Hematopoietic multipotent progenitor cell treated with erythropoietin and hydrocortisone succinate and interleukin-3 and kit ligand, for 6 days (in vitro differentiated cells): ENCODE measurements at regions not wholly inside any gene's neighbourhood (a gene's known extent, or its start where the extent isn't known, plus 50 kb on each side); places are given as distances from the start of the nearest gene placed in this dataset.

Experiments used
- DNase-seq: peaks from one replicate; pipeline ENCODE4 v3.0.0-alpha.2; 2015

DNA sequence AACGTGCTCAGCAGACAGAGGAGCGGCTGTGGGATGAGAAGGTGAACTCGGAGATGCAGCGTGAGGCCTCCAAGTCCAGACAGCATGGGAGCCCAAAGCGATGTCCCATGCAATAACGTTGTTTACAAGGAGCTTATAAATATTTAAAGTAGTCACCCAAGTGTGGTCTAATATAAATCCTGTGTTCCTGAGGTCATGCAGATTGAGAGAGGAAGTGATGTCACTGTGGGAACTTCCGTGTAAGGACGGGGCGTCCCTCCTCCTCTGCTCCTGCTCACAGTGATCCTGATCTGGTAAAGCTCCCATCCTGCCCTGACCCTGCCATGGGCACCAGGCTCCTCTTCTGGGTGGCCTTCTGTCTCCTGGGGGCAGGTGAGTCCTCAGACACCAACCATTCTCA, 94.7 kb upstream of the PRSS58 start:
- peak; percentile 27 for DNase-seq

DNA sequence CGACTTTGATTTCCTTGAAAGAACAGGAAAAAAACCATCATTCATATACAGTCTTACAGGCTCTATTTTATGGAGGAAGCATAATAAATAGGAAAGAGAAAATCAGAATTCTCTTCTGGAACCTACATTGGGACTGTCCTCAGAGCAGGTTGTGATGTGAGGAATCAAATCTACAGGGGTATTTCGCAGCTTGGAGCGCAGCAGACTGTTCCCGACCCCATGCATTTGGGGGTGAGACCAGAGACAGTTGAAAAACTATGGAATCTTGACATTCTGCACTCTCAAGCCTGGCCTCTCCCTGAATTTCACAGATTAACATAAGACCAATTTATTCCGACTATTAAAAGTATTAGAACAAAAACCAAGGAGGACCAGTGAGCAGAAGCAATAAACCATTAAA, 93.3 kb upstream of the PRSS58 start:
- DNase-seq: no peak

DNA sequence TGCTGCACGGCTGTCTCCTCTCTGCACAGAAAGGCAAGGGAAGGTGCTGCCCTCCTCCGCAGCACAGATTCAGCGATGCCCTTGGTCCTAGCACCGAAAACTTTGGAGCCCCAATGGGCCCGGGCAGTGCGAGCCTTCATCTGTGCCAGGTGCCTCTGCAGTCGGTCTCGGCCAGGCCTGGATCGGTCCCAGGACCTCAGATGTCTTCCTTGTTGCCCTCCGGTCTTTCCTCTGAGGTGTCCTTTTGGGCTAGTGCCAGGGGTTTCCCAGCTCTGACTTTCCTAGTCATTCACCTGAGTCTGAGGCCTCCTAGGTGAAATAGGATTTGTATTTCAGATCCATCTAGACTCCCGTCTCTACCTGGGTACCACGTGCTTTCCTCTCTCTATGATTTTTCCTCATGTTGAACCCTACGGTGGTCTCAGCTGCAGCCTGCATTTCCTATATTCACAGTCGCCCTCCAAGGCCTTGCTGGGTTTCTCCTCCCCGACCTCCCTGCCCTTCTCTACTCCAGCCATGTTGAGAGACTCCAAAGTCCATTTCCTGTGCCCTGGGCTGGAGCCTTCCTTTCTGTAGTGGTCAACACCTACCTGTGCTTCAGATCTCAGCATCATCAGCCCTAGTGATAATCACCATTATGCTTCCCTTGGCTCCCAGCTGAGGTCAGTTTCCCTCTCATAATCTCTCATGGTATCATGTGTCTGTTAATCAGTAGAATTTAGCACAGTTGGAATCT, 92.0 kb upstream of the PRSS58 start:
- DNase-seq: no peak

DNA sequence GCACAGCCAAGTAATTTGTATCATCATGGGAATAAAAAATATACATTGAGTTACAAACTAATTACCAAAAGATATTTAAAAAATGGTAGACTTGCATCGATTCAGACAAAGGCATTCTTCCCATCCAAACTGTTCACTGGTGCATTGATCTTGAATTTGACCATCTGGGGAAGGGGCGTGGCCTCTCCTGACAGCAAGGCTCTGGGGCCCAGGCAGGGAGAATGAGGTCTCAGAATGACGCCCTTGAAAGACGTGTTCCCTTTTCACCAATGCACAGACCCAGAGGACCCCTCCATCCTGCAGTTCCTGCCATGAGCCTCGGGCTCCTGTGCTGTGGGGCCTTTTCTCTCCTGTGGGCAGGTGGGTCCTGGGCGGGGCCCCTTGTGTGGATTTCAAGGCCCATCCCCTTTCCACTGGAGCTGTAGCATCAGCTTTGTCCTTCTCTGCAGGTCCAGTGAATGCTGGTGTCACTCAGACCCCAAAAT, 91.1 kb upstream of the PRSS58 start:
- no peak for DNase-seq

DNA sequence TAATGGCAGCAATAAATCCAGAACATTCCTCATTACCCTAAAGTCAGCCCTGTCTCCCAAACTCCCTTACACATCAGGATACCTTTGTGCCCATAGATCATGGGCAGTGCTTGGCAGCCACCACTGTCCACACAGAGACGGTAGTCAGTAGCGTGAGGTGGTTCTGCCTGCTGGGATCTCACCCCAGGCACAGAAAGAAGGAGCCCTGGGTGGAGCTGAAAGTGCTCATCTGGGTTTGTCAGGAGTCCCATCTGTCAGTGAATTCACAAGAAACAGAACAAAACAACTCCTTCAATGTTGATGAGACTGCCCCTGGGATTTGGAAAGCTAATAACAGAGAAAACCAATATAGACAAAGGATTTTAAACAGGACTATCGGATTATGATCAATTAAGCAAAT, 90.2 kb upstream of the PRSS58 start:
- no peak for DNase-seq

DNA sequence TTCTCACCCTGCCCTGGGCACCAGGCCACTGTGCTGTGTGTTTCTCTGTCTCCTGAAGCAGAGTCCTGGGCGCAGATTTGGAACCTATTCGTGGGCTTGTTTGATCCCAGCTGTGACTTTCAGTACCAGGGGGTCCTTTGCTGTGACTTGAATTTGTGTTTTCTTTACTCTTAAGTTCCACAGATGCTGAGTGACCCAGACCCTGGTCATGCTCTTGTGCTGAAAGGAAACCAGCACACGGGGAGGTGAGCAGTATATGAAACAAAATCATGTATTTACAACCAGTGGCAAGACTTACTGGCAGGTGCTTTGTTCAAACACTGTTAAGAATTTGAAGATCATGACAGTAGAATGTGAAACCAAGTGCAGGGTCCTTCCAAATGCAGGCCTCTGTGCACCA, 89.2 kb upstream of the PRSS58 start:
- DNase-seq: no peak

DNA sequence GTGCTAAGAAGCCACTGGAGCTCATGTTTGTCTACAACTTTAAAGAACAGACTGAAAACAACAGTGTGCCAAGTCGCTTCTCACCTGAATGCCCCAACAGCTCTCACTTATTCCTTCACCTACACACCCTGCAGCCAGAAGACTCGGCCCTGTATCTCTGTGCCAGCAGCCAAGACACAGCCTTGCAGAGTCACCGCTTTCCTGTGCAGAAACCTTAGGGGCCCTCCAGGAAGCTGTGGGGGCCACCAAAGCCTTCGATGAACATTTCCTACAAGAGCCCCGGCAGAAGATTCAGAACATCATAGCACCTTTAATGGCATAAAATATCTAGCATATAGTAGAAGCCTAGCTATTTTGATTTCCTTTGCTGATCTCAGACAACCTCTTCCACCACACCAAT, 88.0 kb upstream of the PRSS58 start:
- no peak for DNase-seq

DNA sequence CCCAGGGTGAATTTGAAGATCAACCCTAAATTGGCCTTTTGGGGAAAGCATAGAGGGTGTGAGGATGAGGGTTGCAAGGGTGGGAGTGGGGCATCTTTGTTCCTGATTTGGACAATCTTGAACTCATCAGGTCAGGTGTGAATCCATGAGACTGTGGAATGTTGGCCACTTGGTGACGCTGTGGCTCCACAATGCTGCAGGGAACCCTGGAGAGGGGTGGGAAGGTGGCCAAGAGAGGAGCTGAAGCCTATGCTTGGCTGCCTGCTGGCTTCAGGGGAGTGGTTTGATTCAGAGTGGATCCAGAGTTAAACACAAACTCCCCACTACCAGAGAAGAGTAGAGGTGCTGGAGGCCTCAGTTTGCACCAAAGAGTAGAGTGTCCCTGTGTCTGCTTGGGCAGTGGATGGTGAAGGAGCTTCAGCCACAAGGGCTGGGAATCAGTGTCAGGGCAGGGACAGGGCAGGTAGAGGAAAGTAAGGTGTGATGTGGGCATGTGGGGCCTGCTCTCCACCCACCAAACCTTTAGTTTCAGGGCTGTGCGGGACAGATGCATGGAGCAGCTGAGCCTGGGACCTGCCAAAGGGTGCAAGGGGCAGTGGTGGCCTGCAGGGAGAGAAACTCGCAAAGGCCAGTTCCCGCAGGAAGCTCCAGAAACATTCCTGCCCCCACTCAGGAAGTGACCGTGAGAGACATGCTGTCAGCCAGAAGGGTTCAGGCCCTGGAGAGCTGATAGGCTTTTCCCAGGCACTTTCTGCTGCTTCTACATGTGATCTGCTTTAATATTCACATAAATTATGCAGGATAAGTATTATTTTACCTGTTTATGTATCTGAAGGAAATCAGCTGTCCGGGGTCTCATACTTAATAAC, 81.0 kb upstream of the PRSS58 start:
- no peak for DNase-seq

DNA sequence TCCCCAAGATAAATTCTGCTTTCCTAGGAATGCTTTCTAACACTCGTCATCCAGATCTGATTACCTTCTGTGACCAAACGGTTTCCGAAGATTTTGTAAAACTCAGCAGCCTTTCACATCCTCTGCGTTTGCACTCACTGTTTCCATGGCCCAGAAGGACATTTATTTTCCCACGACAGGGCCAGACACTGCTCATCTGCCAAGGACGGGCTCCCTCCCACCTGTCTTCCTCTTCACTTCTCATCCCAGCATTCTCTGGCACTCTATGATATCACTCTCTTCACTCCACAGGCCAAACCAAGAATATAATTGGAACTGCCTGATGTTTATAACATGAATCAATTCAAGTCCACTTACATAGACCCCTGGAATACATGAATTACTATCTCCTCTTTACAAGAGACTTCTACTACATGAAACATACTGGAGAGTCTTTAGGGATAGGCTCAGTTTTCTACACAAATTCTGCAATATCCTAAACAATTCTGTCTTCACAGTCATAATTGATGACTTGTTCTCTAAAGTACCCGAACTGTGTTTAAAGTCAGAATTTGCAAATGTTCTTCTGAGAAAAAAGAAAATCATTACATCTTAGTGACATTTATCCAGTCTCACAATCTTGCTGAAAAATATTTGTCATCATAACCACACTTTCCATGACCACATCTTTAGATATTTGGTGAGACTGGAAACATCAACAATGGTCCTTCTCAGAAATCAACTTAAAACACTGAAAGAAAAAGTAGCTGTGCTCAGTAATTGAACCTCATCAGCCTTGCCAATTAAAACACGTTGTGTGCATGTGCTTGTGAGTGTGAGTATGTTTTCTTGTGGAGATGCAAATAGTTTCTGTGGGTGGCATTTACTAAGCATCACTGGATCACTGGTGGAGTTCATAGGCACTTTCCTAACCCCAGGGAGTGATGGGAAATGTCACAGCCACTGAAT, 79.5 kb upstream of the PRSS58 start:
- DNase-seq: no peak

DNA sequence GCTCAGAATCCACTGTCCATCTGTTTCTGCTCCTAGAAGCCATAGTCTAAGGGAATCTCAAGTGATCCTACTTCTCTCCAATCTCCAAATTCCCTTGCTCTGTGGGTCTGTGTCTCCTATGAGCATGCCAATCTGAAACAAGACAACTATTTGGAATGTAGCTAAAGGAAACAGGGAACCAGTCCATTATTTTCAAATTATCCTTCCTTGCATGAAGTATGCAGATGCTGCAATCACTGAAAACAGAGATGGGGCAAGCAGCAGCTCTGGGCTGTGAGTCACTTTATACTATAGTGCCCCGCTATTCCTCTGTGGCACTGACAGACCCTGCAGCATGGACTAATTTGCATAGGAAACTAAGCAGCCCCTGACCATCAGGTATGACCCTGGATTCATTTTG, 76.9 kb upstream of the PRSS58 start:
- no peak for DNase-seq

DNA sequence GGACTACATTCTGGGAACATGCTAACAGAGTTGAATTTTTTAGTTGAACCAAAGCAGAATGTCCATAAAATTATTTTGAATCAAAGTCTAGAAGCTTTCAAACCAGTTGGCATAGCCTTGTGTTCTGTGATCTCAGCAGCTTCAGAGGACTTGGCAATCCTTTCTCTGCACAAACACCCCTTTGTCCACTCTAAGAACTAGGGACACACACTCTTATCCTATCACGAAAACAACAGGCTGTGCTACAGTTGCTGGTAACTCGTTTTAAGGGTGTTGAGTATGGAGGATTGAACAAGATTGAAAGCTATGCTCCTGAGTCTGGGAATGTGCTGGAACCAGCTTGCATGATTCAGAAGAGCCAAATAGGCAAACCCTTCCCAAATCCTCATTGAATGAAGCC, 76.4 kb upstream of the PRSS58 start:
- DNase-seq: no peak

DNA sequence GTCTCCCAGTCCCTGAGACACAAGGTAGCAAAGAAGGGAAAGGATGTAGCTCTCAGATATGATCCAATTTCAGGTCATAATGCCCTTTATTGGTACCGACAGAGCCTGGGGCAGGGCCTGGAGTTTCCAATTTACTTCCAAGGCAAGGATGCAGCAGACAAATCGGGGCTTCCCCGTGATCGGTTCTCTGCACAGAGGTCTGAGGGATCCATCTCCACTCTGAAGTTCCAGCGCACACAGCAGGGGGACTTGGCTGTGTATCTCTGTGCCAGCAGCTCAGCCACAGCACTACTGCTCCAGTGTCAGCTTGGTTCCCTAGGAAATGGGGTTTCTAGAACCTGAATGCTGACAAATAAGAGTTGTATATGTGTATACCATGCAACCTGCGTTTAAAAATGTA, 74.6 kb upstream of the PRSS58 start:
- no peak for DNase-seq

DNA sequence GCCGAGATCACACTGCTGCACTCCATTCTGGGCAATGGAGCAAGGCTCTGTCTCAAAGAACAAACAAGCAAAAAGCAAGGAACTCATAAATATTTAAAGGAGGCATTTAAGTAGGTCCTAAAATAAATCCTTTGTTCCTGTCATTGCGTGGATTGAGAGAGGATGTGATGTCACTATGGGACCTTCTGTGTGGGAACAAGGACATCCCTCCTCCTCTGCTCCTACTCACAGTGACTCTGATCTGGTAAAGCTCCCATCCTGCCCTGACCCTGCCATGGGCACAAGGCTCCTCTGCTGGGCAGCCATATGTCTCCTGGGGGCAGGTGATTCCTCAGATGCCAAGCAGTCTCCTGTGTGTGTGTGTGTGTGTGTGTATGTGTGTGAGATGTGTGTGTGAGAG, 74.1 kb upstream of the PRSS58 start:
- no peak for DNase-seq

DNA sequence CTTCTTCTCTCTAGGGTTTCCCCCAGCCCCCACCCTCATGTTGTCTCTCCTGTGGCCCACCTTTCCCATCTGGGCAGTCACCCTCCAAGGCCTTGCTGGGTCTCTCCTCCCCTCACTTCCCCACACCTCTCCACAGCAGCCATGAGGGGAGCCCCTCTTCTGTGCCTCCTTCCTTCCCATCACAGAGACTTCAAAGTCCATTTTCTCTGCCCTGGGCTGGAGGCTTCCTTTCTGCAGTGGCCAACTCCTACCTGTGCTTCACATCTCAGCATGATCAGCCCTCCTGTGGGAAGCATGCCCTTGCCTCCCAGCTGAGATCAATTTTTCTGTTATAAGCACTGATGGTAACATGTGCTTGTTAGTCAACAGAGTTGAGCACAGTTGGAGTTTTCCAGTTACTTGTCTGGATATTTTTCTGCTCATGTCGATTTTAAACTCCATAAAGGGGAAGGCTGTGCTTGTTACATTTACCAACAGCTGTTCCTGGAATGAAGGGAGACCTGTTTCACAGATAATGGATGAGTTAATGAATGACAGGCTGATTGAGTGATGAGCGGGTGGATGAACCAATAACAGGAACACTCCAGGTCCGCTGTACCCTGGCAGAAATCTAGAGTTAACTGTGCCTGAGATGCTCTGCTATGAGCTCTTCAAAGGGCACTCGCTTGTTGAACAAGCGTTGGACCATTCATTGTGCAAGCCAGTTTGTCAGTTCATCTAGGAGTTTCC, 71.4 kb upstream of the PRSS58 start:
- no peak for DNase-seq

DNA sequence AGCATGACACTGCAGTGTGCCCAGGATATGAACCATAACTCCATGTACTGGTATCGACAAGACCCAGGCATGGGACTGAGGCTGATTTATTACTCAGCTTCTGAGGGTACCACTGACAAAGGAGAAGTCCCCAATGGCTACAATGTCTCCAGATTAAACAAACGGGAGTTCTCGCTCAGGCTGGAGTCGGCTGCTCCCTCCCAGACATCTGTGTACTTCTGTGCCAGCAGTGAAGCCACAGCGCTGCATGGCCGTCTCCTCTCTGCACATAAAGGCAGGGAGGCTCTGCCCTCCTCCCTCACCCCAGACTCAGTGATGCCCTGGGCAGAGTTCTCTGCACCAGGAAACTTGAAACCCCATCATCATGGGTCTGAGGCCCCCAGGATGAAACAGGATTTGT, 70.7 kb upstream of the PRSS58 start:
- DNase-seq: no peak

DNA sequence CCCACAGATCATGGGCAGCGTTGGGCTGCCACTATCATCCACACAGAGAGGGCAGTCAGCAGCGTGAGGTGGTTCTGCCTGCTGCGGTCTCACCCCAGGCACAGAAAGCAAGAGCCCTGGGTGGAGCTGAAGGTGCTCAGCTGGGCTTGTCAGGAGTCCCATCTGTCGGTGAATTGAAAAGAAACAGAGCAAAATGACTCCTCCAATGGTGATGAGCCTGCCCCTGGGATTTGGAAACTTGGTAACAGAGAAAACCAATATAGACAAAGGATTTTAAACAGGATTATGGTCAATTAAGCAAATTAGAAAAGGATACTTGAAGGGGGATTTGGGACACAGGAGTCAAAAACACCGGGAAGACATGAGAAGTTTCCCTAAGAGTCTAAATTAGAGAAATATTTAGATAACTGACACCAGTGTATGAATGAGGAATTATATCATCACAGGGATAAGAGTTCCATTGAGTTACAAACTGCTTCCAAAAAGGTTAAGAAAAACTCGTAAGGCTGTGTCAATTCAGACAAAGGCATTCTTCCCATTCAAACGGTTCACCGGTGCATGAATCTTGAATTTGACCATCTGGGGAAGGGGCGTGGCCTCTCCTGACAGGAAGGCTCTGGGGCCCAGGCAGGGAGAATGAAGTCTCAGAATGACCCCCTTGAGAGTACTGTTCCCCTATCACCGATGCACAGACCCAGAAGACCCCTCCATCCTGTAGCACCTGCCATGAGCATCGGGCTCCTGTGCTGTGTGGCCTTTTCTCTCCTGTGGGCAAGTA, 70.0 kb upstream of the PRSS58 start:
- DNase-seq: no peak

DNA sequence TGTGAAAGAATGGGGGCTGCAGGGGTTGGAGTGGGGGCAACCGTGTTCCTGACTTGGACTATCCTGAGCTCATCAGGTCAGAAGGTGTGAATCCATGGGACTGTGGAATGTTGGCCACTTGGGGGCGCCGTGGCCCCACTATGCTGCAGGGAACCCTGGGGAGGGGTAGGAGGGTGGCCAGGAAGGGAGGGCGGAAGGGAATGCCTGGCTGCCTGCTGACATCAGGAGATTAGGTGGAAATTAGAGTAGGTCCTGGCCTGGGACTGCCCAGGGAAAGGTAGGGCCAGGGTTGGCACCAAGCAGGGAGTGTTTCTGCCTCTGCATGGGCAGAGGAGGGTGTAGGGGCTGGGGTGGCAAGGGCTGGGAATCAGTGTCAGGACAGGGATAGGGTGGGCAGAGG, 65.8 kb upstream of the PRSS58 start:
- DNase-seq: peak; percentile 56

DNA sequence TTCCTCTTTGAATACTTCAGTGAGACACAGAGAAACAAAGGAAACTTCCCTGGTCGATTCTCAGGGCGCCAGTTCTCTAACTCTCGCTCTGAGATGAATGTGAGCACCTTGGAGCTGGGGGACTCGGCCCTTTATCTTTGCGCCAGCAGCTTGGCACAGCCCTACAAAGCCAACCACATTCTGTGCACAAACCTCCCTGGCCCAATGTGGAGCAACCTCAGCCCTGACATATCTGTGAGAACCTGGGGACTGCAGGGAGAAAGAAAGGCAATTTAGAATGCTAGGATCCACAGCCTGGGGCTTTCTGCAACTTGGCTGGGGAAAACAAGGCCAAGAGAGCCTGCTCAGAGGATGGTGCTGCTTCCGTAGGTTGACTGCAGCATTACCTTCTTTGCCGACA, 63.5 kb upstream of the PRSS58 start:
- peak; percentile 67 for DNase-seq

DNA sequence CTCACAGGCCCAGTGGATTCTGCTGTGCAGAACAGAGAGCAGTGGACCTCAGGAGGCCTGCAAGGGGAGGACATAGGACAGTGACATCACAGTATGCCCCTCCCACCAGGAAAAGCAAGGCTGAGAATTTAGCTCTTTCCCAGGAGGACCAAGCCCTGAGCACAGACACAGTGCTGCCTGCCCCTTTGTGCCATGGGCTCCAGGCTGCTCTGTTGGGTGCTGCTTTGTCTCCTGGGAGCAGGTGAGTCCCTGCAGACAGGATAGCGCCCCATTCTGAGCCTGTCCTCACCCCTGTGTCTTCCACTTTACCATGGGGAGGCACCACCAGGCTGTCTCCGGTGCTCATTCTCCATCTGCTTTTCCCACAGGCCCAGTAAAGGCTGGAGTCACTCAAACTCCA, 63.0 kb upstream of the PRSS58 start:
- no peak for DNase-seq

DNA sequence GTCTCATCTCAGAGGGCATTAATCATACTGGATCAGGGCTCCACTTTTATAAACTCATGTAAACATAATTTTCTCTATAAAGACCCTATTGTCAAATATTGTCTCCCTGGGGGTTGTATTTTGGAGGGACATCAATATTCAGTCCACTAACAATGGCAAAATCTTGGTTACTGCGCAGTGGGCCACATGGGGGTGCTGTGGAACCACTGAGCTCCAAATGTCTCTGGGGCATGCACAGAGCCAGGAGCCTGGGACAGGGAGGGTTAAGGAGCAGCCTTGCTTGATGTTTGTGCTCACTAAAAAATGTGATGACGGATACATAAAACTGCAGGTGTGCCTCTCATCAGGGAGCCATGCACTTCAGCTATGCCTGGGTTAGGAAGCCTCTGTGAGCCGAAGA, 62.1 kb upstream of the PRSS58 start:
- peak; percentile 50 for DNase-seq

DNA sequence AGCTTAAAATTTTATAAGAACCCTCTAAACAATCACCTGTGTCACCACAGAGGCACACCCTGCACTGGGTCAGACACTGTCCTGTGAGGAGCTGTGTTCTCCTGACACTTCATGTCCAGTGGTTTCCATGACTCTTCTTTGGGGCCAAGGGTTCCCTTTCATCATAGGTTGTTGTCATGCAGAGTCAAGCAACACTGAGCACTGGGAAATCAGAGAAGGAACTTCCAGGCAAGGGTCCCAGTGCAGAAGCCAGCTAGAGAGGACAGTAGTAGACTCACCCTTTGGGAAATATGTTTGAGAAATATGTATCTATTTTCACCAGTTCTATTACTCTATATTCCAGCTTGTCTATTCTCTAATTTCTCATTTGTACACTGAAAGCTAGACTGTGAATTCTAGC, 56.4 kb upstream of the PRSS58 start:
- DNase-seq: no peak

DNA sequence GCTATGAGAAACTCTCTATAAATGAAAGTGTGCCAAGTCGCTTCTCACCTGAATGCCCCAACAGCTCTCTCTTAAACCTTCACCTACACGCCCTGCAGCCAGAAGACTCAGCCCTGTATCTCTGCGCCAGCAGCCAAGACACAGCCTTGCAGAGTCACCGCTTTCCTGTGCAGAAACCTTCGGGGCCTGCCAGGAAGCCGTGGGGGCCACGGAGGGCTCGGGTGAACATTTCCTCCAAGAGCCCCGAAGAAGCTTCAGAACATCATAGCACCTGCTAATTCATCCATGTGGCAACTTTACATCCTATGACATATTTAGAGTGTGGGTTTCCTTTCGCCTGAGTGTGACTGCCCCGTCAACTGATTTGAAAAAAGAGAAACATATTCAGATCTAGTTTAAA, 55.7 kb upstream of the PRSS58 start:
- DNase-seq: peak; percentile 38
